ENCODE measurements at regions not wholly inside any gene's neighbourhood (a gene's known extent, or its start where the extent isn't known, plus 50 kb on each side); places are given as distances from the start of the nearest gene placed in this dataset.

DNA sequence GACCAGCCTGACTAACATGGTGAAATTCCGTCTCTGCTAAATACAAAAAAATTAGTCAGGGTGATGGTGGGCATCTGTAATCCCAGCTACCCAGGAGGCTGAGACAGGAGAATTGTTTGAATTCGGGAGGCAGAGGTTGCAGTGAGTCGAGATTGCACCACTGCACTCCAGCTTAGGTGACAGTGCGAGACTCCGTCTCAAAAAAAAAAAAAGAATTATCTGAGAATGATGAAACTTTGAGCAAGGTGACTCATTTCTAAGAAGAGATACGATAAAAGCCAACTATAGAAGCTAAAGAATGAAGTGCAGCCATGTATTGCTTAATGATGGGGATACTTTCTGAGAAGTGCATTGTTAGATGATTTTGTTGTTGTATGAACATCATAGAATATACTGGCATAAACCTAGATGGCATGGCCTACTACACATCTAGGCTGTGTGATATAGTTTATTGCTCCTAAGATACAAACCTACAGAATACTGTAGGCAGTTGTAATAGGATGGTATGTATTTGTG, 64.7 kb downstream of the SNRPE start:
- Histone ChIP-seq H3K4me1 (no peaks in the 10 kb centered on the region), H3K27me3 (no peaks in the 10 kb centered on the region), H3K9me3 (no peaks in the 10 kb centered on the region), H3K27ac (no peak overlapping the region), H3K36me3 (no peaks in the 10 kb centered on the region), H3K4me3 (no peak overlapping the region)
- intact Hi-C loops (cut with DNase I; ENCODE audit: low total_unique reads) = no loop called here
- in situ Hi-C loops (cut with MboI; ENCODE audit: low sequenced_read_pairs in 4 of 4) = no loop called here
- DNase-seq (no peak), ATAC-seq (no peak)
- TF ChIP-seq, protein P1, sequence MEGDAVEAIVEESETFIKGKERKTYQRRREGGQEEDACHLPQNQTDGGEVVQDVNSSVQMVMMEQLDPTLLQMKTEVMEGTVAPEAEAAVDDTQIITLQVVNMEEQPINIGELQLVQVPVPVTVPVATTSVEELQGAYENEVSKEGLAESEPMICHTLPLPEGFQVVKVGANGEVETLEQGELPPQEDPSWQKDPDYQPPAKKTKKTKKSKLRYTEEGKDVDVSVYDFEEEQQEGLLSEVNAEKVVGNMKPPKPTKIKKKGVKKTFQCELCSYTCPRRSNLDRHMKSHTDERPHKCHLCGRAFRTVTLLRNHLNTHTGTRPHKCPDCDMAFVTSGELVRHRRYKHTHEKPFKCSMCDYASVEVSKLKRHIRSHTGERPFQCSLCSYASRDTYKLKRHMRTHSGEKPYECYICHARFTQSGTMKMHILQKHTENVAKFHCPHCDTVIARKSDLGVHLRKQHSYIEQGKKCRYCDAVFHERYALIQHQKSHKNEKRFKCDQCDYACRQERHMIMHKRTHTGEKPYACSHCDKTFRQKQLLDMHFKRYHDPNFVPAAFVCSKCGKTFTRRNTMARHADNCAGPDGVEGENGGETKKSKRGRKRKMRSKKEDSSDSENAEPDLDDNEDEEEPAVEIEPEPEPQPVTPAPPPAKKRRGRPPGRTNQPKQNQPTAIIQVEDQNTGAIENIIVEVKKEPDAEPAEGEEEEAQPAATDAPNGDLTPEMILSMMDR (IDR thresholded peaks at IDR 0.05 in 4 of 5, conservative IDR thresholded peaks at IDR 0.05 in 1 of 5) = no peak
- TF ChIP-seq POLR2A (IDR thresholded peaks at IDR 0.05) = no peak

DNA sequence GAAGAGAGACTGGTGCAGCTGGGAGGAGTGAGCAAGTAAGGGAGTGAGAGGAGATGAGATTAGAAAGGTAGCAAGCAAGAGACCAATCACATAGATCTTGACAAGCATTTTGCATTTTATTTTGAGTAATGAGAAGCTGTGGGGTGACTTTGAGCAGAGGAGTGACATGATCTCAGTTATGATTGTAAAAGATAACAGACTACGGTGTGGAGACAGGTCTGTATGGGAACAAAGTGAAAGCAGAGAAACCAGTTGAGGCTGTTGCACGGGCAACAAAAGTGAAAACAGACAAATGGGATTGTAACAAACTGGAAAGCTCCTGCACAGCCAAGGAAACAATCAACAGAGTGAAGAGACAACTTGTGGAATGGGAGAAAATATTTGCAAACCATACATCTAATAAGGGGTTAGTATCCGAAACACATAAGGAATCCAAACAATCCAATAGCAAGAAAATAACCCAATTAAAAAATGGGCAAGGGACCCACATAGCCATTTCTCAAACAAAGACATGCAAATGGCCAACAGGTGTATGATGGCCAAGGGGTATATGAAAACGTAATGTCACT, 68.4 kb downstream of the SNRPE start:
- H3K4me3 ChIP-seq = no peak overlapping the region
- H3K9me3 ChIP-seq = no peaks in the 10 kb centered on the region
- H3K36me3 ChIP-seq = no peaks in the 10 kb centered on the region
- H3K27me3 ChIP-seq = no peaks in the 10 kb centered on the region
- no peaks in the 10 kb centered on the region for H3K4me1 ChIP-seq
- intact Hi-C loops (cut with DNase I; ENCODE audit: low total_unique reads) = no loop called here
- in situ Hi-C loops (cut with MboI; ENCODE audit: low sequenced_read_pairs in 4 of 4) = no loop called here
- TF ChIP-seq, protein P1 (IDR thresholded peaks at IDR 0.05 in 4 of 5, conservative IDR thresholded peaks at IDR 0.05 in 1 of 5) = no peak
- no peak for TF ChIP-seq POLR2A (IDR thresholded peaks at IDR 0.05)
- no peak for ATAC-seq
- no peak overlapping the region for H3K27ac ChIP-seq
- DNase-seq = no peak

DNA sequence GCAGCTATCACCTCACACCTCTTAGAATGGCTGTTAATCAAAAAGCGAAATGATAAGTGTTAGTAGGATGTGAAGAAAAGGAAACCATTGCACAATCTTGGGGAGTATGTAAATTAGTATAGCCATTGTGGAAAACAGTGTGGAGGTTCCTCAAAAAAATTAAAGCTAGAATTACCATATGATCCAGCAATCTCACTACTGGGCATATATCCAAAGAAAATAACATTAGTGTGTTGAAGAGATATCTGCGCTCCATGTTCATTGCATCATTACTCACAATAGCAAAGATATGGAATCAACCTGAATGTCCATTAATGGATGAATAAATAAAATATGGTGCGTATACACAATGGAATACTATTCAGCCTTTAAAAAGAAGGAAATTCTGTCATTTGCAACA, 68.9 kb downstream of the SNRPE start:
- in situ Hi-C loops (cut with MboI; ENCODE audit: low sequenced_read_pairs in 4 of 4) (no loop called here), intact Hi-C loops (cut with DNase I; ENCODE audit: low total_unique reads) (no loop called here)
- Histone ChIP-seq H3K27me3 (no peaks in the 10 kb centered on the region), H3K36me3 (no peaks in the 10 kb centered on the region), H3K9me3 (no peaks in the 10 kb centered on the region), H3K27ac (no peak overlapping the region), H3K4me3 (no peak overlapping the region), H3K4me1 (no peaks in the 10 kb centered on the region)
- DNase-seq (no peak), ATAC-seq (no peak)
- TF ChIP-seq POLR2A (IDR thresholded peaks at IDR 0.05) = no peak

DNA sequence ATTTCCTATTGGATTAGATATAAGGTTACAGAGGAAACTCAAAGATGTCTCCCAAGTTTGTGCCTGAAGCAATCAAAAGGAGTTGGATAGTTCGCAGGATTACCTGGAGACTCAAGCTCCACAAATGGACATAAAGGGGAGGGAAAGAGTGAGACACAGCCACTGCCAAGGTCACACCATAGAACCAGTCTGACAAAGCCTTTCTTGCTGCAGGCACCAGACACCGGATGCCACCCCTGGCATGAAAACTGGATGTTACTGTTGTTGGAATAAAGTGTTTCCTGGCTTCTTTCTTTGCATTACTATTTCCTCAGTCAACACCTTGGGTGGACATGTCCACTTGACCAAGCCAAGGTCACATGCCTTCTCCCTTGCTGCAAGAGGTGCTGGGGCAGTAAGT, 70.6 kb downstream of the SNRPE start:
- H3K27ac ChIP-seq = no peak overlapping the region
- no peak for TF ChIP-seq POLR2A (IDR thresholded peaks at IDR 0.05)
- TF ChIP-seq, protein P1 (IDR thresholded peaks at IDR 0.05 in 4 of 5, conservative IDR thresholded peaks at IDR 0.05 in 1 of 5) = no peak
- no peaks in the 10 kb centered on the region for H3K9me3 ChIP-seq
- DNase-seq (no peak), ATAC-seq (no peak)
- no peaks in the 10 kb centered on the region for H3K27me3 ChIP-seq
- H3K4me3 ChIP-seq = no peak overlapping the region
- in situ Hi-C loops (cut with MboI; ENCODE audit: low sequenced_read_pairs in 4 of 4) = no loop called here
- intact Hi-C loops (cut with DNase I; ENCODE audit: low total_unique reads) = no loop called here
- no peaks in the 10 kb centered on the region for H3K4me1 ChIP-seq
- H3K36me3 ChIP-seq = no peaks in the 10 kb centered on the region

DNA sequence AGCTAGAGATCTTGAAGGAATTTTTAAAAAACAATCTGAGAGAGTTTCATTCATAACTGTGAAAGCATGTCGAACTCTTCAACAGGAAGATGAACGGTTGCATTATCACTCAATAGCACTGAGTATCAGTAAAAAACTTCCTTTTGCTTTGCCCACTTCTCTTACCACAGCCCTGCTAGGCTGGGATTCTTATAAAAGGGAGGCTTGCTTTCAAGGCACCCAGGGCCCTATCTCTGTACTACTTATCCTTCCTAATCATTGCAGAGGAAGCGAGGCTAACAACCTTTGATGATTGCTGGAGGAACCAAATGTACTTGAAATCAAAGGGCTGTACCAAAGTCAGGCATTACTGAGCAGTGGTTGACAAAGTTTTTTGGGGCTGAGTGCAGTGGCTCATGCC, 71.2 kb downstream of the SNRPE start:
- no peak for ATAC-seq

More for the DNA sequence above, 71.2 kb downstream of the SNRPE start:
- DNase-seq = no peak
- Histone ChIP-seq H3K4me3 (no peak overlapping the region), H3K9me3 (no peaks in the 10 kb centered on the region), H3K27ac (no peak overlapping the region), H3K36me3 (no peaks in the 10 kb centered on the region), H3K4me1 (no peaks in the 10 kb centered on the region), H3K27me3 (no peaks in the 10 kb centered on the region)
- in situ Hi-C loops (cut with MboI; ENCODE audit: low sequenced_read_pairs in 4 of 4) (no loop called here), intact Hi-C loops (cut with DNase I; ENCODE audit: low total_unique reads) (no loop called here)
- TF ChIP-seq POLR2A (IDR thresholded peaks at IDR 0.05) = no peak
- TF ChIP-seq, protein P1 (IDR thresholded peaks at IDR 0.05 in 4 of 5, conservative IDR thresholded peaks at IDR 0.05 in 1 of 5) = no peak
